SK-N-MC (cell line): ENCODE measurements at regions not wholly inside any gene's neighbourhood (a gene's known extent, or its start where the extent isn't known, plus 50 kb on each side); places are given as distances from the start of the nearest gene placed in this dataset.

Experiments
- EZH2 ChIP-seq: fragments of 200-600 bp; sonication (generic); IDR thresholded peaks from one replicate; pipeline ENCODE4 v1.6.1; 2017; ENCODE audit warnings: antibody characterized with exemption
- FOXP2 ChIP-seq: optimal IDR thresholded peaks from 2 replicates; pipeline ENCODE3; 2011; ENCODE audit warnings: mild to moderate bottlenecking, moderate library complexity; ENCODE audit not compliant: insufficient read depth; ENCODE audit errors: extremely low read length, control extremely low read depth
- POLR2AphosphoS5 ChIP-seq: IDR thresholded peaks from 2 replicates; pipeline ENCODE4 v1.6.1; 2012; ENCODE audit warnings: mild to moderate bottlenecking, low read depth, low read length, borderline replicate concordance

- TF ChIP-seq EZH2 = no peak
- no peak for TF ChIP-seq POLR2AphosphoS5
- no peak for TF ChIP-seq FOXP2
Measured at GRCh38 chr3:162702768-162703385, 1206.3 kb downstream of the OTOL1 start.
